ENCODE measurements at regions not wholly inside any gene's neighbourhood (a gene's known extent, or its start where the extent isn't known, plus 50 kb on each side); places are given as distances from the start of the nearest gene placed in this dataset.

GRCh38 chrX:16445166-16445752, 204.7 kb upstream of the S100G start:
- no peak for DNase-seq (ENCODE audit: low read depth in 2 of 2)

GRCh38 chrX:16451334-16451733, 198.6 kb upstream of the S100G start:
- no peak for DNase-seq (ENCODE audit: low read depth in 2 of 2)

GRCh38 chrX:16454926-16455325, 195.0 kb upstream of the S100G start:
- DNase-seq (ENCODE audit: low read depth in 2 of 2), result no peak

GRCh38 chrX:16457239-16457638, 192.7 kb upstream of the S100G start:
- peak; percentile 68 to 69 for DNase-seq (ENCODE audit: low read depth in 2 of 2)

GRCh38 chrX:16458208-16458607, 191.8 kb upstream of the S100G start:
- DNase-seq (ENCODE audit: low read depth in 2 of 2), result no peak

DNA sequence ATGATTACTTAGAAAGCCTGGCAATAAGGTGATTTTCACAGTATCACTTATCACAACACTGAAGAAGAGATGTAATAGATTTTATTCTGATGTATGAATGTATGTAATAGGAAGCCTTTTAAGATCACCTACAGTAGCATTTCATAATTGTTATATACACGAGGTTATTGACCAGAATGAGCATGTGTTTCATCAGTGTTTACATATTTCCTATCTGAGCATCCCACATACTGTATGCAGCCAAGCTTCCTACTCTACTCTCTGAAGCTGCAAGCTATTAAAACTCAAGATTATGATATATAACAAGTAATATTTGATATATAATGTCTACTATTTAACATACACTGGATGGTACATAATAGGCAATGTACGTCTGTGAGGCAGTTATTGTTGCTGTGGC, 190.9 kb upstream of the S100G start:
- no peak for DNase-seq (ENCODE audit: low read depth in 2 of 2)

- DNase-seq (ENCODE audit: low read depth in 2 of 2), result no peak
Measured at GRCh38 chrX:16461968-16462367, 188.0 kb upstream of the S100G start.

- peak; percentile 81 to 83 for DNase-seq (ENCODE audit: low read depth in 2 of 2)
Measured at GRCh38 chrX:16462912-16463311, 187.0 kb upstream of the S100G start.

- no peak for DNase-seq (ENCODE audit: low read depth in 2 of 2)
Measured at GRCh38 chrX:16464369-16464768, 185.6 kb upstream of the S100G start.

- no peak for DNase-seq (ENCODE audit: low read depth in 2 of 2)
Measured at GRCh38 chrX:16465081-16465876, 184.7 kb upstream of the S100G start.

GRCh38 chrX:16466640-16467432, 183.1 kb upstream of the S100G start:
- DNase-seq (ENCODE audit: low read depth in 2 of 2), result no peak

DNA sequence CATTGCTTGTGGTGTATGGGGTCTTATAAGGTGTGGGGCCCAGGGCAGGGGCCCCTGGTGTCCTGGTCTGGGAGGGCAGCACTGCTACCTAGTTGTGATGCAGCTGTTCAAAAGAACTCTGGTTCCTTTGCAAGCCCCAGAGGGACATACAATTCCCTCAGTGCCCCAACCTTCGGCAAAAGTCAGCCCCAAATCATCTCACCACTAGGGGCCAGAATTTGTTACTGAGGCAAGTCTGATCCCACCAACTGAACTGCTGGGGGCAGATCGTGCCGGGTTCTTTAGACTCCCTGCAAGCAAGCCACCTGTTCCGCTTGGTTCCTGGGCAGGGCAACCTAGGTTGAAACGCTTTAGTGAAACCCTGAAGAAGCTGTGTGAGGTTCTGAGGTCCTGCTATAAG, 180.1 kb upstream of the S100G start:
- no peak for DNase-seq (ENCODE audit: low read depth in 2 of 2)

DNA sequence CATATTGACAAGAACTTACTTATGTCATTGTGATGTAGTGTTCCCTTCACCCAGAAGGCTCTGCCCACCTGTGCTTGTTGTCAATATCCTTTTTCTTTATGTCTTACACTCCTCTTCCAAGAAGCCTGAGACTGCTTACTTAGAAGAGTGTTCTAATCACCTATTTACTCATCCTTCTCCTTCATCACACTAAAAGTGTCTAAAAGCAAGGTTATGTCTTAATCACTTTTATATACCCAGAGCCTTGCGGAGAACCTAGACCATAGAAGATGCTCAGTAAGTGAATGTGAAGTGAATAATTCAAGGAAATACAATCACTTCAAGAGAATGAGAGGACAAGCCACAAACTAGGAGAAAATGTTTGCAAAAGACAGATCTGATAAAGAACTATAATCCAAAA, 177.6 kb upstream of the S100G start:
- no peak for DNase-seq (ENCODE audit: low read depth in 2 of 2)

DNA sequence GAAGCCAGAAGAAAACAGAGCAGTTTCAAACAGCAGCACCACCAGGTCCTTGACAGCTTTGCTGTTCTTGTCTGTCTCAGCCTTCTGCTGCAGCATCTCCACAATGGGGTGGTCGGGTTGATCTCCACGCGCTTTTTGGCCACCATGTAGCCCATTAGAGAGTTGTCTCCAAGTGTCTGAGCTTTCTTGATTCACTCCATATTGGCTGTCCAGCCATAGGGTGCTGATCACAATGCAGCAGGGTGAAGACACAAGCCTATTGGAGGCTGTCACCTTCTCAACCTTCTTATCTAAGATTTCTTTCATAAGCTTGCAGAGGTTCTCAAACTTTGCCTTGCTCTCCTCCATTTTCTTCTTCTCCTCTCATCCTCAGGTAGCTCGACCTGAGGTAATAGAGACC, 175.4 kb upstream of the S100G start:
- no peak for DNase-seq (ENCODE audit: low read depth in 2 of 2)

- no peak for DNase-seq (ENCODE audit: low read depth in 2 of 2)
Measured at GRCh38 chrX:16476009-16476408, 173.9 kb upstream of the S100G start.

- DNase-seq (ENCODE audit: low read depth in 2 of 2), result no peak
Measured at GRCh38 chrX:16476692-16477091, 173.3 kb upstream of the S100G start.

DNA sequence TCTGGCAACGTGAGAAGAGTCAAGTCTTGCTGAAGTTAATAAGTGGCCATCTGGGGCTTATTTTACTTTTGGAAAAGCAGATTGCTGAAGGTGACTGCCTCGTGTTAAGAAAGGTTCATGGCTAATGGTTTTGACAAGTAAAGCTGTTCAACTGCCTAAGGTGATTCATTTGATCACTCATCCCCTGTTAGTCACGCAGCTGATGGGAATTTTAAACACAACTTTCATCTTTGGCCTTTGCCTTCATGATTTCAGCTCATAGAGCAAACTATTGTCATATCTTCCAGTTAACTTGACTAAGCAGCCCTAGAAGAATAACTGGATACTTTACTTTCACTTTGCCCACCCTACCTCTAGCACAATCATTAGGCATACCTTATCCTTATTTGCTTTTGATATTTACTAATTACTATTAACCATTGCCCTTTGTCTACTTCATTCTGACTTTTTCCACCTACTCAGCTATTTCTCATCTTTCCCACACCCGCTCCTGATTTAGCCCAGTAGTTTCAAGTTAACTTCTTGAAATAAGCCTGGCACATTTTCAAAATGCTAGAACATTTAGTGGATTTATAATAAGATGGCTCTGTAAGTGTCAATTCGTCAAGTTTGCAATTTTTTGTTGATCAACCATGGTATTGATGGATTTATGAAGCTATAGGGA, 170.6 kb upstream of the S100G start:
- peak; percentile 33 to 35 for DNase-seq (ENCODE audit: low read depth in 2 of 2)

DNA sequence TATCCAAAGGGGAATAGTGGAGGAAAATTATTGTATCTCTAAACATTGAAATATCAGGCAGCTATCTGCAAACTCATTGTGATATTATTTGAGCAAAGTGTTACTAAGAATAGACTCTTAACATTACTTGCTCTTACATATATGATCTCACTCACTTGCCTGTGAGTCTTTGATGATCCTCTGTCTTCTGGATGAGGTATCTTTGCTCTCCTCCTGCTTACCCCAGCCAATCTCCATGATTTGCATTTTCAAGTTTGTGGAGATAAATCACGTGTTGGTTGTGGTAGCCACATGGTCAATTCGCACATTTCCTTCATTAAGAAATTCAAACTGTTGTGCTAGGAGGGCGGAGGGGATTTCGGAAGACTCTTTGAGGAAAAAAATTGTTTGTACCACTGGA, 169.9 kb upstream of the S100G start:
- no peak for DNase-seq (ENCODE audit: low read depth in 2 of 2)

GRCh38 chrX:16484338-16484737, 165.6 kb upstream of the S100G start:
- peak; percentile 76 to 82 for DNase-seq (ENCODE audit: low read depth in 2 of 2)

DNA sequence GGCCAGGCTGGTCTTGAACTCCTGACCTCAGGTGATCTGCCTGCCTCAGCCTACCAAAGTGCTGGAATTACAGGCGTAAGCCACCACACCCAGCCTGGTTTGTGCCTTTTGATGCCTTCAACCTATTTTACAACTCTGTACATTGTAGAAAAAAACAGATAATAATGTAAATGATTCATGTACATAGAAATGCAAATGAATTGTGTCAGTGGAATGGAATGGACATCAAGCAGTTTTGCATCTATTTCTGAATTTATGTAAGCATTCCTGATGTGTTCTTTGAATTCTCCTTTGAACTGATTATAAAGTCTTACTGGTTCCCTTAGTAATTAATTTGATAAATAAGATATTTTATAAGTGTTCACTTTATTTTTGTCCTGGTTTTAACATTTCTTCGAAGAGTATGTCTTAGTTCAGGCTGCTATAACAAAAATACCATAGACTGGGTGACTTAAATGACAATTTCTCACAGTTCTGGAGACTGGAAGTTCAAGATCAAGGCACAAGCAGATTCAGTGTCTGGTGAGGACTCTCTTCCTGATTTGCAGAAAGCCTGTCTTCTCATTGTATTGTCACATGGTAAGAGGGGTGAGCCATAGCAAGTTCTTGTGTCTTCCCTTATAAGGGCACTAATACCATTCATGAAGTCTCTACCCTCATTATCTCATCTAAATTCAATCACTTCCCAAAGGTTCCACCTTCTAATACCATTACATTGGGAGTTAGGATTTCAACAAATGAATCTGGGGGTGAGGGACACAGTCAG, 162.2 kb upstream of the S100G start:
- peak; percentile 33 to 46 for DNase-seq (ENCODE audit: low read depth in 2 of 2)

GRCh38 chrX:16488959-16489358, 161.0 kb upstream of the S100G start:
- no peak for DNase-seq (ENCODE audit: low read depth in 2 of 2)
